Keratinocyte (primary cell): ENCODE measurements at regions not wholly inside any gene's neighbourhood (a gene's known extent, or its start where the extent isn't known, plus 50 kb on each side); places are given as distances from the start of the nearest gene placed in this dataset.

Source experiments
- DNase-seq: peaks from one replicate; pipeline ENCODE4 v3.0.0-alpha.2; 2011; ENCODE audit warnings: low read depth, missing footprints, low spot score
- FAIRE-seq: peaks from 2 replicates; lab custom pipeline; 2011; peaks lifted over from hg19 to GRCh38; lab: Jason Lieb, UNC
- H2AFZ ChIP-seq: 2 replicates; pipeline ENCODE4 v1.6.0; 2012; ENCODE audit warnings: low read length, control low read depth, inconsistent platforms; ENCODE audit not compliant: control insufficient read depth
- H3K27ac ChIP-seq: 2 replicates; pipeline ENCODE4 v1.5.1; 2011; ENCODE audit warnings: low read length; ENCODE audit not compliant: control insufficient read depth, insufficient read depth
- H3K27me3 ChIP-seq: 3 replicates; pipeline ENCODE4 v1.6.0; 2011; ENCODE audit warnings: low read length; ENCODE audit not compliant: control insufficient read depth, insufficient read depth; ENCODE audit errors: extremely low read depth
- H3K36me3 ChIP-seq, 2 experiments: 2 replicates in 1 of 2; 3 replicates in 1 of 2; pipeline ENCODE4 v1.5.1; 2011; ENCODE audit warnings: low read length in 2 of 2, mild to moderate bottlenecking in 1 of 2; ENCODE audit not compliant: control insufficient read depth in 2 of 2, insufficient read depth in 2 of 2; ENCODE audit errors: extremely low read depth in 1 of 2
- H3K4me1 ChIP-seq: 3 replicates; pipeline ENCODE4 v1.5.1; 2011; ENCODE audit warnings: low read length; ENCODE audit not compliant: control insufficient read depth, insufficient read depth; ENCODE audit errors: extremely low read depth
- H3K4me2 ChIP-seq: 3 replicates; pipeline ENCODE4 v1.6.0; 2011; ENCODE audit warnings: low read depth, low read length; ENCODE audit not compliant: control insufficient read depth, insufficient read depth; ENCODE audit errors: extremely low read depth
- H3K4me3 ChIP-seq, 3 experiments: fragments of 200-600 bp in 1 of 3; sonication (generic) in 1 of 3; 2 replicates in 2 of 3; 3 replicates in 1 of 3; pipeline ENCODE4 v1.5.1; 2011 to 2016; ENCODE audit warnings: low read length in 3 of 3, mild to moderate bottlenecking in 3 of 3, control low read depth in 2 of 3, inconsistent platforms in 1 of 3, low read depth in 1 of 3, mixed read lengths in 1 of 3, mixed run types in 1 of 3, moderate library complexity in 1 of 3; ENCODE audit not compliant: control insufficient read depth in 2 of 3, insufficient read depth in 2 of 3; ENCODE audit errors: extremely low read depth in 1 of 3
- H3K79me2 ChIP-seq: 2 replicates; pipeline ENCODE4 v1.6.0; 2012; ENCODE audit warnings: low read length; ENCODE audit not compliant: control insufficient read depth, insufficient read depth
- H3K9ac ChIP-seq: 3 replicates; pipeline ENCODE4 v1.6.0; 2011; ENCODE audit warnings: low read length; ENCODE audit not compliant: control insufficient read depth, insufficient read depth; ENCODE audit errors: extremely low read depth
- H3K9me1 ChIP-seq: 3 replicates; pipeline ENCODE4 v1.6.0; 2011; ENCODE audit warnings: low read length; ENCODE audit not compliant: control insufficient read depth, insufficient read depth; ENCODE audit errors: extremely low read depth
- H3K9me3 ChIP-seq: 2 replicates; pipeline ENCODE4 v1.5.1; 2012; ENCODE audit warnings: low read depth, low read length; ENCODE audit not compliant: control insufficient read depth
- H4K20me1 ChIP-seq: 3 replicates; pipeline ENCODE4 v1.6.0; 2011; ENCODE audit warnings: low read length; ENCODE audit not compliant: control insufficient read depth, insufficient read depth; ENCODE audit errors: extremely low read depth
- CTCF ChIP-seq, 3 experiments: IDR thresholded peaks in 1 of 3; conservative IDR thresholded peaks in 1 of 3; optimal IDR thresholded peaks in 1 of 3; 2 replicates in 2 of 3; 3 replicates in 1 of 3; pipeline versions ENCODE3 to v1.5.1; 2011; ENCODE audit warnings: low read length in 3 of 3, mild to moderate bottlenecking in 3 of 3, moderate library complexity in 2 of 3, control low read depth in 1 of 3, inconsistent platforms in 1 of 3; ENCODE audit not compliant: insufficient read depth in 2 of 3; ENCODE audit errors: extremely low read depth in 1 of 3
- EZH2 ChIP-seq: IDR thresholded peaks from one replicate; pipeline ENCODE4 v1.6.1; 2012; ENCODE audit warnings: inconsistent platforms, mild to moderate bottlenecking, low read length, moderate library complexity
- dilution Hi-C: fragments of 300-500 bp; cut with MboI; formaldehyde crosslinking; loops from one replicate; pipeline ENCODE4 v1.7.0; 2020; ENCODE audit warnings: low sequenced_read_pairs; ENCODE audit not compliant: extremely low pct_ligation_motif_present

- H3K27ac ChIP-seq, result no peak overlapping the region
- DNase-seq (no peak), FAIRE-seq (no peak)
- no peaks in the 10 kb centered on the region for H3K4me1 ChIP-seq
- H3K9me3 ChIP-seq, result no peaks in the 10 kb centered on the region
- no peak for TF ChIP-seq EZH2
- TF ChIP-seq CTCF (optimal IDR thresholded peaks at IDR 0.05 in 1 of 3, IDR thresholded peaks at IDR 0.05 in 1 of 3, conservative IDR thresholded peaks at IDR 0.05 in 1 of 3; ENCODE audit: extremely low read depth in 1 of 3, insufficient read depth in 2 of 3, low read length in 3 of 3), result no peak
- no peak overlapping the region for H2AFZ ChIP-seq
- H4K20me1 ChIP-seq, result no peaks in the 10 kb centered on the region
- no peak overlapping the region for H3K4me2 ChIP-seq
- H3K27me3 ChIP-seq, result no peaks in the 10 kb centered on the region
- H3K36me3 ChIP-seq, result no peaks in the 10 kb centered on the region
- no peak overlapping the region for H3K9ac ChIP-seq
- no peaks in the 10 kb centered on the region for H3K9me1 ChIP-seq
- dilution Hi-C loops, result no loop called here
- H3K4me3 ChIP-seq, result no peak overlapping the region
- no peaks in the 10 kb centered on the region for H3K79me2 ChIP-seq
Measured at GRCh38 chr10:65788271-65788670, 1137.6 kb upstream of the LRRTM3 start.

- Histone ChIP-seq H3K9me1 (no peaks in the 10 kb centered on the region), H3K9ac (no peak overlapping the region), H3K27me3 (no peaks in the 10 kb centered on the region), H3K4me3 (no peak overlapping the region), H3K4me1 (no peaks in the 10 kb centered on the region), H3K36me3 (no peaks in the 10 kb centered on the region), H3K4me2 (no peak overlapping the region), H3K79me2 (no peaks in the 10 kb centered on the region), H2AFZ (no peak overlapping the region), H3K27ac (no peak overlapping the region), H4K20me1 (no peaks in the 10 kb centered on the region), H3K9me3 (no peaks in the 10 kb centered on the region)
- DNase-seq (no peak), FAIRE-seq (no peak)
- dilution Hi-C loops, result no loop called here
- TF ChIP-seq EZH2, result no peak
- TF ChIP-seq CTCF (optimal IDR thresholded peaks at IDR 0.05 in 1 of 3, IDR thresholded peaks at IDR 0.05 in 1 of 3, conservative IDR thresholded peaks at IDR 0.05 in 1 of 3; ENCODE audit: extremely low read depth in 1 of 3, insufficient read depth in 2 of 3, low read length in 3 of 3), result no peak
Measured at GRCh38 chr10:65791979-65792378, 1133.9 kb upstream of the LRRTM3 start.
